HG03103 (cell line): ENCODE measurements at regions not wholly inside any gene's neighbourhood (a gene's known extent, or its start where the extent isn't known, plus 50 kb on each side); places are given as distances from the start of the nearest gene placed in this dataset.

ENCODE experiments used
- ATAC-seq: cut with Tn5 transposase; IDR thresholded peaks from one replicate; pipeline ENCODE4 v1.9.1; 2021; ENCODE audit warnings: low read depth; ENCODE audit not compliant: unreplicated experiment

- no peak for ATAC-seq
Measured at GRCh38 chr1:244254467-244254866, 197.2 kb downstream of the ADSS2 start.

- no peak for ATAC-seq
Measured at GRCh38 chr1:244255426-244255965, 196.2 kb downstream of the ADSS2 start.

GRCh38 chr1:244256086-244256676 lies 195.5 kb downstream of the ADSS2 start:
- no peak for ATAC-seq

- no peak for ATAC-seq
Measured at GRCh38 chr1:244264163-244264562, 187.5 kb downstream of the ADSS2 start.

- ATAC-seq, result no peak
Measured at GRCh38 chr1:244265507-244265906, 186.2 kb downstream of the ADSS2 start.

GRCh38 chr1:244269169-244269568 lies 182.5 kb downstream of the ADSS2 start:
- no peak for ATAC-seq

GRCh38 chr1:244271004-244271403 lies 180.7 kb downstream of the ADSS2 start:
- no peak for ATAC-seq

GRCh38 chr1:244271691-244272308 lies 179.9 kb downstream of the ADSS2 start:
- ATAC-seq, result no peak

- ATAC-seq, result peak; percentile 85
Measured at GRCh38 chr1:244272471-244273261, 179.0 kb downstream of the ADSS2 start.

GRCh38 chr1:244273262-244273844 lies 178.4 kb downstream of the ADSS2 start:
- ATAC-seq, result no peak

- no peak for ATAC-seq
Measured at GRCh38 chr1:244273845-244274619, 177.7 kb downstream of the ADSS2 start.

- ATAC-seq, result no peak
Measured at GRCh38 chr1:244276646-244277045, 175.1 kb downstream of the ADSS2 start.

GRCh38 chr1:244280201-244280600 lies 171.5 kb downstream of the ADSS2 start:
- no peak for ATAC-seq

GRCh38 chr1:244280859-244281258 lies 170.8 kb downstream of the ADSS2 start:
- no peak for ATAC-seq

- ATAC-seq, result no peak
Measured at GRCh38 chr1:244283772-244284171, 167.9 kb downstream of the ADSS2 start.

GRCh38 chr1:244284641-244285156 lies 167.0 kb downstream of the ADSS2 start:
- ATAC-seq, result no peak

GRCh38 chr1:244286341-244286740 lies 165.4 kb downstream of the ADSS2 start:
- no peak for ATAC-seq

GRCh38 chr1:244287726-244288125 lies 164.0 kb downstream of the ADSS2 start:
- no peak for ATAC-seq

- no peak for ATAC-seq
Measured at GRCh38 chr1:244288663-244289062, 163.0 kb downstream of the ADSS2 start.
